IPS DF 4.7 (cell line): ENCODE measurements at regions not wholly inside any gene's neighbourhood (a gene's known extent, or its start where the extent isn't known, plus 50 kb on each side); places are given as distances from the start of the nearest gene placed in this dataset.

Experiments
- DNase-seq: peaks from one replicate; pipeline ENCODE4 v3.0.0-alpha.2; 2013; ENCODE audit warnings: low spot score; ENCODE audit errors: extremely low read depth

DNA sequence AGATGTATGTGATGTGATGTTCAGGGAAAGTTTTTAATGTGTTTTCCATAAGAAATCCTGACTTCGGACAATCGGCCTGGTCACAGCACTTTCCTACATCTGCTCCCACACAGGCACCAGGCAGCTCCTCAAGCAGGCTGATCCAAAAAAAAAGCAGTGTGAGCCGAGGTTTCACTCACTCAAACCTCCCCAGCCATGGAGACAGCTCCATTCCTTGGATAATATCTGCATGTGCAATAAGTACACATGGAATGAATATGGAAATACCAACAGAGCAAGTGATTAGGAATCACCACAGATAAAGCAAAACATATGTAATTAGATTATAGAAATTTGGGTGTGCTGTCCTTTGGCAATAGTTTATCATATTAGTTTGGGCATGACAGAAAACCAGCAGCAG, 88.8 kb upstream of the API5 start:
- DNase-seq, result no peak

DNA sequence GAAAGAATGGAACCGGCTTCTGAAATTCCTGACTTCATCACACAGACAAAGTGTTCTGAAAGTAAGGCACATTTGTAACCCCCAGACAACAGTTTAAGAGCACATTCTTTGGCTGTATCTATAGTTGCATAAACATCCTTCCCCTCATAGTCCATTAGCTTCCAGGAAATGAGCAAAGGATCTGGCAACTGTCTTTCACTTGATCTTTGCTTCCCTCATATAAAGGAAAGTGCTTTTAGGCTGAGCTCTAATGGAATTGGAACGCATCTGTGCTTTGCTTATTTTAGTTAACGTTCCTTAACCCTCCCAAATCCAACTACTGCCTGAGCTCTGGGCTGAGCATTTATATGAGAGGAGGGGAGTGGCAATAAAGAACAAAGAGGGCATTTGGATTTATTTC, 76.9 kb upstream of the API5 start:
- no peak for DNase-seq

DNA sequence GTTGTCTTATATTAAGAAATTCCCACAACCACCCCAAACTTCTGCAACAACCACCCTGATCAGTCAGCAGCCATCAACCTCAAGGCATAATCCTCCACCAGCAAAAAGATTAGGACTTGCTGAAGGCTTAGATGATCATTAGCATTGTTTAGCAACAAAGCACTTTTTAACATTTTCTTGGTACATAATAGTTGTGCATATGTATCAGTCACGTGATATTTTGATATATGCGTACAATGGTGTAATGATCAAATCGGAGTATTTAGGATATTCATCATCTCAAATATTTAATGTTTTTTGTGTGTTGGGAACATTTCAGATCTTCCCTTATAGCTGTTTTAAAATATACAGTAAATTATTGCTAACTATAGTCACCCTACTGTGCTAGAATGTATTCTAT, 73.5 kb upstream of the API5 start:
- no peak for DNase-seq

DNA sequence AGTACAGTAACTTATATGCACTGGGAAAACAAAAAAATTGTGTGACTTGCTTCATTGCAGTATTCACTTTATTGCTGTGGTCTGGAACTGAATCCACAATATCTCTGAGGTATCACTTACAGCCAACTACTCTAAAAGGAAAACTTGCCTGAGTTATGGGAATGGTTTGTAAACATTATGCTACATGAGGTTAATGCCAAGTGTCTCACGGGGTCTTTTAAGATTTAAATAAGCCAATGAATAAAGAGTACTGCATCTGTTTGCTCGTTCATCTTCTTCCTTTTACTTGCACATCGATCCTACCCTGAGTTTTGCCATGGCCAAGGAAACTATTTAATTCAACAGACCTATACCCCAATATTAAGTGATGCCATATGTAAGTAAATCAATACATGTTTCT, 72.0 kb upstream of the API5 start:
- DNase-seq, result no peak

DNA sequence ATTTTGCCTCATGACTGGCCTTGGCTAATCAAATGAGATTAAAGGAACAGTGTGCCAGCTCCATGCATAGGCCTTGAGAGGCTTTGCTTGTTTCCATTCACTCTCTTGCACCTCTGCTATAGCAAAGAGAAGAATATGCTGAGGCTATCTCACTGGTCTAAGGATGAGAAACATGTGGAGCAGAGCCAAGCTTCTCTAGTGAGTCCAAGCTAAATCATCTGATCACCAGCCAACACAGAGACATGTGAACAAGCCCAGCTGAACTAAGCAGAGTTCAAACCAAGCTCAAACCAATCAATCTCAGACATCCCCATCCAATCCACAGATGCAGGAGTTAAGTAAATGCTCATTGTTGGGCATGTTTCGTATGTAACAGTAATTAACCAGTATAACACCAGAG, 69.4 kb upstream of the API5 start:
- DNase-seq, result no peak

DNA sequence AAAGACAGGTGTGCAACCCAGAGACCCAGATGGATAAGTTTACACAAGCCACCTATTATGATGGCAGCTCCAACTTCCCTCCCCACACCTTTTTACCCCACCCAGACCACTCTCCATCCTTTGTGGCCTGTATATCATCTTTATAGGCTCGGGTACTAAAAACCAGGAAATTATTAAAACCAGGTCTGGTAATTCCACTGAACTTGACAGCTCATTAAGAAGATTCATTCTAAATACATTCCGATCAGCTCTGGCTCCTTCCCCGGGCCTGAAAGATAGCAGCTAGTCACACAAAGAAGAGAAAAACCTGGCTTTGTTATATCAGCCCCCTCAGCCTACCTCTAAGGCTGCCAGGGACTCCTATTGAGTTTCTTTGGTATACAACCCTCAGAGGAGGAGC, 67.9 kb upstream of the API5 start:
- no peak for DNase-seq

DNA sequence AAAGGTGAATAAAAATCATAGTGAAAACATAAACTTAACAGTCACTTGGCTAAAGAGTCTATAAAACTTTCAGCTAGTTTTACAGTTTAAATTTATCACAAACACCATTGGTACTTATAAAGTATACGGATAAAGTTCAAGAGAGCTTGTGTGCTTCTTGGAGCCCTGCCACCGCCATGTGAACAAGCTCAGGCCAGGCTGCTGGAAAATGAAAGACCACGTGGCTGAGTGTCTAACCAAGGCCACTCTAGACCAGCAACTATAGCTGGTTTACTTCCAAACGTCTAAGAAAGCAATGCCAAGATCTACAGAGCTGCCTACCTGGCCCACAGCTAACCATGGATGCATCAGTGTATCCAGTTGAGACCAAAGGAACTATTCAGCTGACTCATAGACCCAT, 66.3 kb upstream of the API5 start:
- DNase-seq, result no peak

DNA sequence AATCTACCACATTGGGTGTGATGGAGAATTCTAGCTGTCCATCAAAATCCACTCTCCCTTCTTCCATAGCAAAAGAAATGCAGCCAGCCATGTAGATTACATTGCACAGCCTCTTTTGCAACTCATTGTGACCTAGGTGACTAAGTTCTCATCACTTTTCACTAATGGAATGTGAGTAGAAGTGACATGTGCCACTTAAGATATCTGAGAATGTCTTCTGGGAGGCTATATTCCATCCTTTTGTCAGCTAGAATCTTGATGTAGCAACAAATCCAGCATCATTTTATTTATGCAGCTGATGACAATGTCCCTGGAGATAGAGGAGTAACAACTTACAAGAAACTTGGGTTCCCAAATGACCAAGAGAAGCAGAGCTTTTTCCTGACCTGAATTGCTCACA, 61.5 kb upstream of the API5 start:
- no peak for DNase-seq

DNA sequence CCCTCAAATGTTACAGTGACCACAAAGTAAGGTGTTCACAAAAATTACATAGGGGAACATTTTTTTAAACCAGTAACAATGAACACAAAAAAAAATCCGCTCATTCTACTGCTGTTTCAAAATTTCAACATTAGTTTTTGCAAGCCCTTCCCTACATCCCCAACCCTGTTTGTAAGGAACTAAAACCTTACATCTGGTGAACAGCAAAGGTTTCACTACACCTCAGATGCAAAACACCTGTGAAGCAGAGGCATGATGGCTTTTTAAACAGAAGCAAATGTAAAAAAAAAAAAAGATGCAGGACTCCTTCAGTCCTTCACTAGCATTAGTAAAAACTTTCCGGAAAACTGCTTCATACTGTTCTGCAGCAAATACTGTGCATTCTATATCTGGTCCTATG, 50.0 kb upstream of the API5 start:
- no peak for DNase-seq
